Tibial artery (tissue), 4 donors: ENCODE measurements at regions not wholly inside any gene's neighbourhood (a gene's known extent, or its start where the extent isn't known, plus 50 kb on each side); places are given as distances from the start of the nearest gene placed in this dataset.

Experiments used
- DNase-seq, 2 donors: peaks; one replicate each; pipeline ENCODE4 v3.0.0-alpha.2; 2019
- H3K27ac ChIP-seq, 2 donors: fragments of 200-600 bp; sonication (generic) in 1 of 2; 1 replicate in 1 of 2; 2 replicates in 1 of 2; pipeline ENCODE4 v1.5.1; 2018 to 2019; ENCODE audit warnings: mild to moderate bottlenecking in 1 of 2
- H3K27me3 ChIP-seq, 2 donors: fragments of 200-600 bp; sonication (generic) in 1 of 2; one replicate each; pipeline versions ENCODE4 v1.5.1 to v1.6.0; 2016 to 2019
- H3K36me3 ChIP-seq, 3 donors: fragments of 200-600 bp; sonication (generic) in 2 of 3; one replicate each; pipeline ENCODE4 v1.5.1; 2016 to 2019; ENCODE audit warnings: mild to moderate bottlenecking in 2 of 3
- H3K4me1 ChIP-seq, 4 donors: fragments of 200-600 bp; sonication (generic) in 2 of 4; 1 replicate in 3 of 4; 2 replicates in 1 of 4; pipeline ENCODE4 v1.5.1; 2016 to 2019
- H3K4me3 ChIP-seq, 2 donors: fragments of 200-600 bp; sonication (generic) in 1 of 2; 1 replicate in 1 of 2; 2 replicates in 1 of 2; pipeline ENCODE4 v1.5.1; 2018 to 2019; ENCODE audit warnings: mild to moderate bottlenecking in 2 of 2
- H3K9me3 ChIP-seq, 3 donors: fragments of 200-600 bp; sonication (generic) in 1 of 3; one replicate each; pipeline ENCODE4 v1.5.1; 2016 to 2019
- intact Hi-C: fragments of 100-400 bp; cut with DNase I; formaldehyde crosslinking; loops from one replicate; pipeline ENCODE4 v1.15.0; 2023; ENCODE audit warnings: low total_unique reads
- TF ChIP-seq, protein P1 (sequence below), 2 experiments: fragments of 200-600 bp in 1 of 2; fragments of 450-650 bp in 1 of 2; IDR thresholded peaks; one replicate each; pipeline ENCODE4 v1.5.1; 2017 to 2019; ENCODE audit warnings: antibody characterized with exemption in 2 of 2, mild to moderate bottlenecking in 1 of 2, moderate library complexity in 1 of 2

DNA sequence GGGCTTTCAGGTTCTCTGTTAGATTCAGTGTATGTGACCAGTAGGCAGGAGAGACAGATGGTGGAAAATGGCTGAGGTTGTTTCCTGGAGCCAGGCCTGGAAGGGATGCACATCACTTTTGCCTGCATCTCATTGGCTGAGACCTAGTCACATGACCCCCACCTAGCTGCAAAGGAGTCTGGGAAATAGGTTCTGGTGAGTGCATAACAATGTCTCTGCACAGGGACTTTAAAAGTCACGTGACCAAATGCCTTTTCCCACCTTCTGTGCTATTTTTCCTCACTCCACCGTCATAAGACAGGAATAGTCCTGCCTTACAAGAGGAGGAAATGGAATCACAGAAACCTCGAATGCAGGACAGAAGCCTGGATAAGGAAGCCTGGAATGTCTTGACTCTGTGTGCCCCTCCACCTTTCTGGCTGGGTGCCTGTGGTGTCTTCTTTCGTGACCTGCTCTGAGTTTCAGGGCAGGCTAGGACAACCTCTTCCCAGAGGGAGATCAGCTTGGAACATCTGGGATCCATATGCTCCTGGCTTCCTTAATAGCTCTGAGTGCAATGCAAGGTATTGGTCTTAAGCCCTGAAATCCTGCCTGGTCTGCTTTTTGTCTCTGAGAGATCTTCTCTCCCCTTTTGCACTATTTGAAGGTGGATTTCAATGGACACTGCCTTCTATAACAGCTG, 139.9 kb upstream of the ZNF438 start:
- Histone ChIP-seq H3K36me3 (no peaks in the 10 kb centered on the region), H3K27ac (no peak overlapping the region), H3K27me3 (no peaks in the 10 kb centered on the region), H3K4me3 (no peak overlapping the region), H3K9me3 (peaks cover 0 to 15% (median 5%) of the 10 kb centered on the region in 3 donors), H3K4me1 (no peaks in the 10 kb centered on the region)
- intact Hi-C loops, result no loop called here
- DNase-seq, result no peak
- TF ChIP-seq, protein P1, sequence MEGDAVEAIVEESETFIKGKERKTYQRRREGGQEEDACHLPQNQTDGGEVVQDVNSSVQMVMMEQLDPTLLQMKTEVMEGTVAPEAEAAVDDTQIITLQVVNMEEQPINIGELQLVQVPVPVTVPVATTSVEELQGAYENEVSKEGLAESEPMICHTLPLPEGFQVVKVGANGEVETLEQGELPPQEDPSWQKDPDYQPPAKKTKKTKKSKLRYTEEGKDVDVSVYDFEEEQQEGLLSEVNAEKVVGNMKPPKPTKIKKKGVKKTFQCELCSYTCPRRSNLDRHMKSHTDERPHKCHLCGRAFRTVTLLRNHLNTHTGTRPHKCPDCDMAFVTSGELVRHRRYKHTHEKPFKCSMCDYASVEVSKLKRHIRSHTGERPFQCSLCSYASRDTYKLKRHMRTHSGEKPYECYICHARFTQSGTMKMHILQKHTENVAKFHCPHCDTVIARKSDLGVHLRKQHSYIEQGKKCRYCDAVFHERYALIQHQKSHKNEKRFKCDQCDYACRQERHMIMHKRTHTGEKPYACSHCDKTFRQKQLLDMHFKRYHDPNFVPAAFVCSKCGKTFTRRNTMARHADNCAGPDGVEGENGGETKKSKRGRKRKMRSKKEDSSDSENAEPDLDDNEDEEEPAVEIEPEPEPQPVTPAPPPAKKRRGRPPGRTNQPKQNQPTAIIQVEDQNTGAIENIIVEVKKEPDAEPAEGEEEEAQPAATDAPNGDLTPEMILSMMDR (IDR thresholded peaks at IDR 0.05), result no peak

DNA sequence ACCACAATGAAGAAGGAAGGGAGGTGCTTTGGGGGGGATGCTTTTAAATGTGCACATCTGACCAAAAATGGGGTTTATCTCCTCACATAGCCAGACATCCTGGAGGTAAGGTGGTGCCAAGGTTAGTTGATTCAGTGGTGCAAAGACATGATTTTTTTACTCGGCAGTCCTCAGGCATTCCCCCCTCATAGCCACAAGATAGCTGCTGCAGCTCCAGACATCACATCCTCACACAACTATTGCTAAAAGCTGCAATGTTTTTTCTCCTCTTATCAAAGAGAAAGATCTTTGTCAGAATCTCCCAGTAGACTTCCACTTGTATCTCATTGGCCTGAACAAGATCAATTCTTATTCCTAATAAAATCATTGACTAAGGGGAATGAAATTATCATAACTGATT, 141.3 kb upstream of the ZNF438 start:
- intact Hi-C loops, result no loop called here
- no peaks in the 10 kb centered on the region for H3K36me3 ChIP-seq
- H3K4me1 ChIP-seq, result no peaks in the 10 kb centered on the region
- TF ChIP-seq, protein P1 (IDR thresholded peaks at IDR 0.05), result no peak
- no peak overlapping the region for H3K27ac ChIP-seq
- no peak overlapping the region for H3K4me3 ChIP-seq
- H3K9me3 ChIP-seq, result peaks cover 0 to 15% (median 5%) of the 10 kb centered on the region in 3 donors
- no peaks in the 10 kb centered on the region for H3K27me3 ChIP-seq
- DNase-seq, result no peak

DNA sequence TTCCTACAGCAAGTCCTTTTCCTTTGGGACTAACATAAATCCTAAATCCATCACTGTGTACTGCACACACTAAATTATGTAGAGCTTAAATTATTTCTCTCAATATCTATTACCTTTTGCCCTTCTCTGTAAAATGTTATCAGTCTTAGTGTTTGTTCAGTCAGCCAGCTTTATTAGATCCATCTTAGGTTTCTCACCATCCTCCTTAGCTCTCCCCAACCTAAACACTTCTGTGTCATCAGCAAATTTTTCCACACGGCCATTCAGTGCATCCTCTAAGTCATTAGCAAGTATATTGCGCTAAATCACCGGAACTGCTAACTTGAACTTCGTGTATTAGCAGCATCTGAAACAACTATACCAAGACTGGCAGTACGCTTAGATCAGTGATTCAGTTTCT, 142.1 kb upstream of the ZNF438 start:
- TF ChIP-seq, protein P1 (IDR thresholded peaks at IDR 0.05), result no peak
- no peaks in the 10 kb centered on the region for H3K27me3 ChIP-seq
- intact Hi-C loops, result no loop called here
- DNase-seq, result no peak
- H3K27ac ChIP-seq, result no peak overlapping the region
- H3K36me3 ChIP-seq, result no peaks in the 10 kb centered on the region
- peaks cover 0 to 15% (median 5%) of the 10 kb centered on the region in 3 donors for H3K9me3 ChIP-seq
- H3K4me3 ChIP-seq, result no peak overlapping the region
- no peaks in the 10 kb centered on the region for H3K4me1 ChIP-seq

DNA sequence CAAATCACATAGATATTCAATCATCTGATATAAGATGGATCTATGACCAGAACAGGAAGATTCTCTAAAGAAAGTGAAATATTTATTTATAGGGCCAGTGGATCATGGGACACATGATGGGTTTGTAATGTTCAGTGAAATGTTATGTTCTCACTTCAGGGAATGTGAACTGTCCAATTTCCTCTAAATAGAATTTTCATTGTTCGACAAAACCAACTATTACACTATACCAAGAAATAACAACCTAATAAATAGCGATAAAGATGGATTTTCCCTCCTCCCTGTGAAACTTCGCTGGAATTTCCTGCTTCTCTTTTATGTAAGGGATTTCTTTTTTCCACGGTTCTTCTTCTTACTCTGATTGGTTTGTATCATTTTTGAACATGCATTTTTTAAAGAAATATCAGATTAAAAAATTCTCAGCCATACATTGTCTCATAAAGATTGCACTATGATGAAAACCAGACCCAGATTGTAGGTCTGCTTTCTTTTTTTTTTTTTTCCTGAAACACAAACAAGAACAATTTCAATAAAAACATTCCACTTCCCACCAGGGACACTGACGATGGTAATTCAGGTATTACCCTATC, 139.8 kb upstream of the ZEB1 start:
- DNase-seq, result no peak
- intact Hi-C loops, result no loop called here
- Histone ChIP-seq H3K4me1 (no peaks in the 10 kb centered on the region), H3K36me3 (no peaks in the 10 kb centered on the region), H3K4me3 (no peak overlapping the region), H3K27ac (no peak overlapping the region), H3K9me3 (peaks cover 0 to 9% (median 0%) of the 10 kb centered on the region in 3 donors), H3K27me3 (no peaks in the 10 kb centered on the region)
- TF ChIP-seq, protein P1 (IDR thresholded peaks at IDR 0.05), result no peak

DNA sequence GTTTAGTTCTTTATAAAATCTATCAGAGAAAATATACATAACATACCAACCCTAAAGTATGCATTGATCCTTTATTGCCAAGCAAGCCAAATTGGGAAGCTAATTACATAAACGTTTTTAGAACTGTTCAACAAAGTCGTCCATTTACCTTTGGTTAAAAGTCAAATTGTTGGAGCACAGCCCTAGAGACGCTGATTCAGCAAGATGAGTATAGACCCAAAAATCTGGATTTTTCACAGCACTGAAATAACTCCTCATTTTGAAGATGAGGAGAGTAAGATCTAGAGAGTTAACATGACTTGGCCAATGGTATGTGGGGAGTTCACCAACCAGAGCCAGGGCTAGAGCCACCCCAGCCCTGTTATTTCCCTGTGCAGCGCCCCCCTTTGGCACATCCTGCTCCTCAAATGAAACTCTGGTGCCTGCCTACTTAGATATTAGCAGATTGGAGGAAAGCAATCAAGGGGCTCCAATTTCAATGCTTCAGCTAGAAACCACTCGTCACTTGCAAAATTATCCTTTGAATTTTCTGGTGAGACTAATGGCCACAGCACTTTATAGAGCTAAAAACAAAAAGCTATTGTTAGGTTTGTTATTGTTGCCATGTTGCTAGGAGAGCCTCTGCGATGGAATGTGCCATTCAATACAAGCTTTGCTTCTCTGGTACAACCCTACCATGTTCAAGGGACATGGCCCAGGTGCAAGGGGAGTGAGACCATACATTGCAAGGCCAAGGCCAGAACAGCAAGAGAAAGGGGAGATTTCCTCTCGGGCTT, 132.6 kb upstream of the ZEB1 start:
- TF ChIP-seq, protein P1 (IDR thresholded peaks at IDR 0.05), result no peak
- Histone ChIP-seq H3K36me3 (no peaks in the 10 kb centered on the region), H3K9me3 (no peaks in the 10 kb centered on the region), H3K4me1 (no peaks in the 10 kb centered on the region), H3K4me3 (no peak overlapping the region), H3K27me3 (no peaks in the 10 kb centered on the region), H3K27ac (no peak overlapping the region)
- intact Hi-C loops, result no loop called here
- no peak for DNase-seq
